Esophagus muscularis mucosa (tissue), 4 donors: ENCODE measurements at regions not wholly inside any gene's neighbourhood (a gene's known extent, or its start where the extent isn't known, plus 50 kb on each side); places are given as distances from the start of the nearest gene placed in this dataset.

ENCODE experiments used
- EP300 ChIP-seq: sonication (generic); formaldehyde crosslinking; IDR thresholded peaks from one replicate; pipeline ENCODE4 v1.6.1; 2017; ENCODE audit warnings: antibody characterized with exemption
- POLR2A ChIP-seq: fragments of 450-650 bp; IDR thresholded peaks from one replicate; pipeline ENCODE4 v1.6.1; 2017; ENCODE audit warnings: antibody characterized with exemption, moderate library complexity, mild to moderate bottlenecking, low read depth
- POLR2AphosphoS5 ChIP-seq, 2 donors: sonication (generic); formaldehyde crosslinking; IDR thresholded peaks; one replicate each; pipeline ENCODE4 v1.6.1; 2017; ENCODE audit warnings: antibody characterized with exemption in 2 of 2
- TF ChIP-seq, protein P1 (sequence below), 3 experiments: fragments of 200-600 bp in 2 of 3; fragments of 450-650 bp in 1 of 3; sonication (generic) in 2 of 3; IDR thresholded peaks; one replicate each; pipeline ENCODE4 v1.5.1; 2017 to 2019; ENCODE audit warnings: antibody characterized with exemption in 3 of 3, mild to moderate bottlenecking in 2 of 3, moderate library complexity in 1 of 3

GRCh38 chr18:39591649-39592048, 2026.1 kb upstream of the CELF4 start:
- TF ChIP-seq, protein P1, sequence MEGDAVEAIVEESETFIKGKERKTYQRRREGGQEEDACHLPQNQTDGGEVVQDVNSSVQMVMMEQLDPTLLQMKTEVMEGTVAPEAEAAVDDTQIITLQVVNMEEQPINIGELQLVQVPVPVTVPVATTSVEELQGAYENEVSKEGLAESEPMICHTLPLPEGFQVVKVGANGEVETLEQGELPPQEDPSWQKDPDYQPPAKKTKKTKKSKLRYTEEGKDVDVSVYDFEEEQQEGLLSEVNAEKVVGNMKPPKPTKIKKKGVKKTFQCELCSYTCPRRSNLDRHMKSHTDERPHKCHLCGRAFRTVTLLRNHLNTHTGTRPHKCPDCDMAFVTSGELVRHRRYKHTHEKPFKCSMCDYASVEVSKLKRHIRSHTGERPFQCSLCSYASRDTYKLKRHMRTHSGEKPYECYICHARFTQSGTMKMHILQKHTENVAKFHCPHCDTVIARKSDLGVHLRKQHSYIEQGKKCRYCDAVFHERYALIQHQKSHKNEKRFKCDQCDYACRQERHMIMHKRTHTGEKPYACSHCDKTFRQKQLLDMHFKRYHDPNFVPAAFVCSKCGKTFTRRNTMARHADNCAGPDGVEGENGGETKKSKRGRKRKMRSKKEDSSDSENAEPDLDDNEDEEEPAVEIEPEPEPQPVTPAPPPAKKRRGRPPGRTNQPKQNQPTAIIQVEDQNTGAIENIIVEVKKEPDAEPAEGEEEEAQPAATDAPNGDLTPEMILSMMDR (IDR thresholded peaks at IDR 0.05), result no peak
- TF ChIP-seq POLR2A (no peak), EP300 (no peak), POLR2AphosphoS5 (IDR thresholded peaks at IDR 0.05) (no peak)
